Testis (tissue), 2 donors: ENCODE measurements at regions not wholly inside any gene's neighbourhood (a gene's known extent, or its start where the extent isn't known, plus 50 kb on each side); places are given as distances from the start of the nearest gene placed in this dataset.

Experiments used
- CTCF ChIP-seq, 3 experiments: fragments of 450-650 bp in 2 of 3; fragments of 200-600 bp in 1 of 3; sonication (generic) in 1 of 3; IDR thresholded peaks; one replicate each; pipeline ENCODE4 v1.5.1; 2016 to 2019; ENCODE audit warnings: antibody characterized with exemption in 3 of 3, mild to moderate bottlenecking in 2 of 3, moderate library complexity in 1 of 3
- POLR2A ChIP-seq: fragments of 450-650 bp; IDR thresholded peaks from one replicate; pipeline ENCODE4 v1.6.1; 2017; ENCODE audit warnings: antibody characterized with exemption, mild to moderate bottlenecking, moderate library complexity

- TF ChIP-seq CTCF (IDR thresholded peaks at IDR 0.05) (no peak), POLR2A (no peak)
Measured at GRCh38 chr6:165766457-165766856, 103.4 kb upstream of the PDE10A start.
